CD14-positive monocyte (primary cell): ENCODE measurements at regions not wholly inside any gene's neighbourhood (a gene's known extent, or its start where the extent isn't known, plus 50 kb on each side); places are given as distances from the start of the nearest gene placed in this dataset.
"Not testable (repeated sequence)": the region's sequence is repeated elsewhere in the genome, so short reads cannot be mapped to it uniquely, and the experiment has no call there.

Experiments
- DNase-seq, 3 donors: peaks; one replicate each; pipeline ENCODE4 v3.0.0-alpha.2; 2011 to 2022
- H2AFZ ChIP-seq: 2 replicates; pipeline ENCODE4 v1.6.0; 2012; ENCODE audit warnings: mild to moderate bottlenecking, low read depth, low read length, inconsistent platforms; ENCODE audit not compliant: insufficient read depth, poor library complexity, severe bottlenecking
- H3K27ac ChIP-seq, 2 donors: 1 replicate in 1 of 2; 2 replicates in 1 of 2; pipeline ENCODE4 v1.5.1; 2012 to 2013; ENCODE audit warnings: low read length in 2 of 2, control low read depth in 1 of 2, inconsistent platforms in 1 of 2, low read depth in 1 of 2, mild to moderate bottlenecking in 1 of 2
- H3K27me3 ChIP-seq, 2 donors: one replicate each; pipeline versions ENCODE4 v1.6.0 to v1.6.1; 2011 to 2013; ENCODE audit warnings: low read length in 2 of 2; ENCODE audit not compliant: control insufficient read depth in 2 of 2, insufficient read depth in 2 of 2
- H3K36me3 ChIP-seq, 2 donors: replicated peaks in 1 of 2; 1 replicate in 1 of 2; 2 replicates in 1 of 2; pipeline versions ENCODE4 v1.5.1 to v1.6.1; 2012 to 2013; ENCODE audit warnings: low read length in 2 of 2, control low read depth in 1 of 2, inconsistent platforms in 1 of 2, mild to moderate bottlenecking in 1 of 2; ENCODE audit not compliant: insufficient read depth in 2 of 2, control insufficient read depth in 1 of 2
- H3K4me1 ChIP-seq, 2 donors: 1 replicate in 1 of 2; 2 replicates in 1 of 2; pipeline versions ENCODE4 v1.5.1 to v1.6.1; 2012 to 2013; ENCODE audit warnings: low read length in 2 of 2, control low read depth in 1 of 2, inconsistent platforms in 1 of 2, mild to moderate bottlenecking in 1 of 2, moderate library complexity in 1 of 2; ENCODE audit not compliant: insufficient read depth in 2 of 2, control insufficient read depth in 1 of 2
- H3K4me2 ChIP-seq: replicated peaks from 2 replicates; pipeline ENCODE3; 2012; ENCODE audit warnings: low read length, moderate library complexity, mild to moderate bottlenecking; ENCODE audit not compliant: poor library complexity, severe bottlenecking; ENCODE audit errors: extremely low read depth
- H3K4me3 ChIP-seq, 3 experiments: fragments of 200-600 bp in 1 of 3; sonication (generic) in 1 of 3; replicated peaks in 1 of 3; 1 replicate in 2 of 3; 2 replicates in 1 of 3; pipeline ENCODE4 v1.5.1; 2011 to 2013; ENCODE audit warnings: low read length in 3 of 3, mild to moderate bottlenecking in 3 of 3, control low read depth in 2 of 3, low read depth in 2 of 3, inconsistent platforms in 1 of 3, moderate library complexity in 1 of 3
- H3K79me2 ChIP-seq: 2 replicates; pipeline ENCODE4 v1.6.0; 2012; ENCODE audit warnings: mild to moderate bottlenecking, control low read depth, inconsistent platforms, low read length, moderate library complexity; ENCODE audit not compliant: insufficient read depth
- H3K9ac ChIP-seq: 2 replicates; pipeline ENCODE4 v1.6.0; 2017; ENCODE audit warnings: low read length, mild to moderate bottlenecking; ENCODE audit not compliant: insufficient read depth, poor library complexity, severe bottlenecking
- H3K9me3 ChIP-seq, 2 donors: replicated peaks in 1 of 2; 1 replicate in 1 of 2; 2 replicates in 1 of 2; pipeline versions ENCODE4 v1.5.1 to v1.6.1; 2012 to 2013; ENCODE audit warnings: low read length in 2 of 2, control low read depth in 1 of 2; ENCODE audit not compliant: control insufficient read depth in 1 of 2, insufficient read depth in 1 of 2
- H4K20me1 ChIP-seq: 2 replicates; pipeline ENCODE4 v1.6.0; 2012; ENCODE audit warnings: mild to moderate bottlenecking, low read length, control low read depth, moderate library complexity; ENCODE audit not compliant: insufficient read depth
- H3K27ac Mint-ChIP-seq, 7 donors: one replicate each; pipeline ENCODE4 v1.8.0; 2020; ENCODE audit warnings: mild to moderate bottlenecking in 7 of 7, mixed read lengths in 7 of 7, moderate library complexity in 6 of 7, inconsistent platforms in 2 of 7
- H3K27me3 Mint-ChIP-seq, 3 donors: one replicate each; pipeline ENCODE4 v1.8.0; 2021 to 2022; ENCODE audit warnings: low read depth in 3 of 3, mild to moderate bottlenecking in 3 of 3, mixed read lengths in 3 of 3, moderate library complexity in 3 of 3, inconsistent platforms in 1 of 3
- H3K36me3 Mint-ChIP-seq, 2 donors: one replicate each; pipeline ENCODE4 v1.8.0; 2020; ENCODE audit warnings: mixed read lengths in 2 of 2, inconsistent platforms in 1 of 2, mild to moderate bottlenecking in 1 of 2
- H3K4me1 Mint-ChIP-seq: one replicate; pipeline ENCODE4 v1.8.0; 2020; ENCODE audit warnings: mild to moderate bottlenecking, mixed read lengths
- H3K4me3 Mint-ChIP-seq, 2 donors: one replicate each; pipeline ENCODE4 v1.8.0; 2020; ENCODE audit warnings: mild to moderate bottlenecking in 2 of 2, mixed read lengths in 2 of 2, moderate library complexity in 1 of 2
- H3K9me3 Mint-ChIP-seq, 7 donors: one replicate each; pipeline ENCODE4 v1.8.0; 2020 to 2022; ENCODE audit warnings: mixed read lengths in 7 of 7, mild to moderate bottlenecking in 6 of 7, moderate library complexity in 6 of 7, inconsistent platforms in 2 of 7
- CTCF ChIP-seq: fragments of 200-600 bp; IDR thresholded peaks from one replicate; pipeline ENCODE4 v1.8.0; 2022; ENCODE audit warnings: antibody characterized with exemption, mild to moderate bottlenecking
- WGBS: methylation state at CpG from one replicate; pipeline ENCODE4 v1.1.5; 2013; ENCODE audit warnings: missing lambda C conversion rate; ENCODE audit not compliant: insufficient coverage; 5-methylcytosine and 5-hydroxymethylcytosine counted together
- intact Hi-C, 2 donors: fragments of 100-400 bp; cut with micrococcal nuclease; formaldehyde crosslinking; loops; one replicate each; pipeline versions ENCODE4 v1.15.0 to v1.15.1; 2023

DNA sequence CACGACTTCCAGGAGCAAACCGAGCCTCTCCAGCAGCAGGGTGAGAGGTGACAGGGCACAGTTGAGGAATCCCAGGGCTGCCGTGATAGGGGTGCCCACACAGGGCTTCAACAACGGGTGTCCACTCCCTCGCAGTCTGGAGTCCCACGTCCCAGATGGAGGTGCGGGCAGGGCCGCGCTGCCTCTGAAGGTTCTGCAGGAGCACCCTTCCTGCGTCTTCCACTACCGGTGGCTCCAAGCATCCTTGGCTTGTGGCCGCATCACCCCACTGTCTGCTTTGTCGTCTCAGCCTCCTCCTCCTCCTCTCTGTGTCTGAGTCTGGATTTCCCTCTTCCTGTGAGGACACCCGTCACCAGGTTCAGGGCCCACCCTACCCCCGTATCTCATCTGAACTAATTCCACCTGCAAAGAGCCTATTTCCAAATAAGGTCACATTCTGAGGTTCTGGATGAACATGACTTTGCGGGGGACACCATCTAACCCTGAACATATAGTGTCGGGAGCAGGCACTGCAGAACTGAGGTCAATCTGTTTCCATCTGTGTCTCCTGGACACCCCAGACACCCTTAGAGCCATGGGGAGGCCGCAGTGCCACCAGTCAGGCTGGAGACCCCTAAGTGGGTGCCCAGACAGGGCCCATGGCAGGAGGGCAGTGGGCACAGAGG, 117.3 kb upstream of the FOXD4L5 start:
- H3K27ac ChIP-seq, H3K4me2 ChIP-seq, H3K27me3 ChIP-seq, DNase-seq, H3K27me3 Mint-ChIP-seq, H3K36me3 ChIP-seq, H3K4me1 Mint-ChIP-seq, H4K20me1 ChIP-seq, H3K36me3 Mint-ChIP-seq, H3K4me3 Mint-ChIP-seq, H3K27ac Mint-ChIP-seq, H2AFZ ChIP-seq, H3K4me3 ChIP-seq, H3K9ac ChIP-seq, intact Hi-C loops, H3K4me1 ChIP-seq, H3K79me2 ChIP-seq: not testable (repeated sequence)
- 96% methylated on average over 11 of the region's 18 CpGs for whole genome bisulfite sequencing
- H3K9me3 Mint-ChIP-seq: peaks cover 37 to 66% (median 50%) of the 10 kb centered on the region in 7 donors
- peaks cover 46 to 77% of the 10 kb centered on the region in 2 donors for H3K9me3 ChIP-seq

DNA sequence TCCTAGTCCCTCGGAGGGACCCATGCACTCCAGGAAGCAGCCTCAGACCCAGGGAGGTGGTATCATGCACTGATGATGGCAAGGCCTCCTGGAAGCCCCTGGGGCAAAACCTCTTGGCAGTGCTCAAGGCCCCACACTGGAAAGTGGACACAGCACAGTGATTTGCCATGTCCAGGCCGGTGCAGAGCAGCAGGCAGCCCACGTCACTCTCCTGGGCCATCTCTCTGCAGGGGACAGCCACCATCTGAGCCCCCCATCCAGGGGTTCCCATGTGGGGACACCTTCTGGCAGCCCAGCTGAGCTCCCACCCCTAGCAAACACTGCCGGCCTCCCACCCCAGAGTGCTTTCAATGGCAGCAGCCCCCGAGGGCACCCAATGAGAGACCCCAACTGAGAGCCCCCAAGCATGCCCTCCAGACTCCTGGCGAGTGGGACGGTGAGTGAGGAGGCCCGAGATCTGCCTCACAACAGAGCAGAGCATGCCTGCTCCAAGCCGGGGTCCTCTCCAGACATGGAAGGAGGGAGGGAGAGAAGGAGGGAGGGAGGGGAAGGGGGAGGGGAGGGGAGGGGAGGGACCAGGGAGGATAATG, 116.5 kb upstream of the FOXD4L5 start:
- H4K20me1 ChIP-seq: not testable (repeated sequence)
- peaks cover 46 to 72% of the 10 kb centered on the region in 2 donors for H3K9me3 ChIP-seq

DNA sequence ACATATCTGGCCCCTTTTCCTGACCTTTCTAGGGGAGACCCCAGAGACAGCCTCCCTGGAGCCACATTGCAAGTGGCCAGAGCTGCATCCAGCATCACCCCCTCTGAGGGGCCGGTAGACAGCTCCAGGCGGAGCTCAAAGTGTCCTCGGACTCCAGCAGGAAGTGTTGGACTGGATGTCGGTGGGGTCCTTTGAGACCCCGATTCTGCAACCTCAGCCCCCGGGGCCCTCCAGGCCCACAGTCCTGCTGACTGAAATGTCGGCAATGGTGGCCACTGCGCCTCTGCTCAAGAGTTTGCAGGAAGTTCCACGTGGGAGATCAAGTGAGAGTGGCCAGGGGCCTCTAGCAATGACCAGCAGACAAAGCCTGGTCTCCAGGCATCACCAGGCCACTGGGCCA, 115.9 kb upstream of the FOXD4L5 start:
- no peak overlapping the region for H2AFZ ChIP-seq
- no peaks in the 10 kb centered on the region for H3K4me1 Mint-ChIP-seq
- no peak overlapping the region for H3K4me3 Mint-ChIP-seq
- H3K27ac ChIP-seq: no peak overlapping the region
- H3K4me3 ChIP-seq: no peak overlapping the region
- H3K36me3 ChIP-seq: no peaks in the 10 kb centered on the region
- H3K9ac ChIP-seq: no peak overlapping the region
- WGBS: 93% methylated on average over 8 of the region's 9 CpGs
- DNase-seq: no peak
- H3K9me3 ChIP-seq: peaks cover 39 to 65% of the 10 kb centered on the region in 2 donors
- no peaks in the 10 kb centered on the region for H3K27me3 ChIP-seq
- H3K36me3 Mint-ChIP-seq: no peaks in the 10 kb centered on the region
- no peaks in the 10 kb centered on the region for H4K20me1 ChIP-seq
- H3K27ac Mint-ChIP-seq: no peak overlapping the region
- H3K27me3 Mint-ChIP-seq: peaks cover 0 to 2% (median 1%) of the 10 kb centered on the region in 3 donors
- peaks cover 36 to 65% (median 47%) of the 10 kb centered on the region in 7 donors for H3K9me3 Mint-ChIP-seq
- no peak for TF ChIP-seq CTCF
- intact Hi-C loops: no loop called here
- H3K4me2 ChIP-seq: no peak overlapping the region
- no peaks in the 10 kb centered on the region for H3K79me2 ChIP-seq
- H3K4me1 ChIP-seq: no peaks in the 10 kb centered on the region

More for the DNA sequence above, 116.5 kb upstream of the FOXD4L5 start:
- H3K4me3 Mint-ChIP-seq, H3K9ac ChIP-seq, intact Hi-C loops, H3K27ac ChIP-seq, H3K27ac Mint-ChIP-seq, H3K27me3 ChIP-seq, H3K79me2 ChIP-seq, H3K36me3 Mint-ChIP-seq, H3K36me3 ChIP-seq, H3K4me2 ChIP-seq, DNase-seq, H3K4me1 Mint-ChIP-seq, H3K27me3 Mint-ChIP-seq, H3K4me1 ChIP-seq, H3K4me3 ChIP-seq, H2AFZ ChIP-seq: not testable (repeated sequence)
- H3K9me3 Mint-ChIP-seq: peaks cover 39 to 68% (median 48%) of the 10 kb centered on the region in 7 donors
- 91% methylated on average over 3 of the region's 9 CpGs for WGBS
